ENCODE measurements at regions not wholly inside any gene's neighbourhood (a gene's known extent, or its start where the extent isn't known, plus 50 kb on each side); places are given as distances from the start of the nearest gene placed in this dataset.

DNA sequence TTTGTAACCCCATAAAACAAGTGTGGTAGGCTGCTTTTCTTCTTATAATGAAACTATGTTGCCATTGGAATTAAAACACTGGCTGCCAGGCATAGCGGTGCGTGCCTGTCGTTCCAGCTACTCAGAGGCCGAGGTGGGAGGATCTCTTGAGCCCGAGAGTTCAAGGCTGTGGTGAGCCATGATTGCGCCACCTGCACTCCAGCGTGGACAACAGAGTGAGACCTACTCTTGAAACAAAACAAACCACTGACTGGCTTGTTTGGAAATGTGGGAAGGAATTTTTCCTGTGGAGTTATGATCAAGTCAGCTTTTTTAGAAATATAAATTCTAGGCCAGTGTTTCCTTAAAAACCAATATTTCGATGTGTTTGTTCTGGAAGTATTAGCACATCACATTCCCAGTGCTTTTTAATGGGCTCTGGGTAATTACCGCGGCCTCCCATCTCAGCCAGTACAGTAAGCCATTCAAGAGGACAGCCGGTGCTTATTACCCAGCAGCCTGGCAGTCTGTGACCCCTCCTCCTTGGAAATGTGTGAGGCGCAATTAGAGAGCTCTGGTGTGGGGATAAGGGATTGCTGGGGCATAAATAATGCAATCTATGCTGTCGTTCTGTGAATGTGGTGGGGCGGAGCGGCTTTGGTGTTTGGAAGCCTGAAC is 58.3 kb upstream of the TRAK1 start:
- peak; percentile 79 to 95 for DNase-seq (ENCODE audit: low spot score in 2 of 2)
- H3K4me3 ChIP-seq (ENCODE audit: low read depth, poor library complexity, severe bottlenecking) = no peak overlapping the region
- WGBS, 2 donors = 52 to 55% methylated on average over 15 of the region's 15 CpGs
- intact Hi-C loops (cut with DNase I; ENCODE audit: low total_unique reads) = no loop called here
- no peak for TF ChIP-seq POLR2A (IDR thresholded peaks at IDR 0.05)
- TF ChIP-seq, protein P1, sequence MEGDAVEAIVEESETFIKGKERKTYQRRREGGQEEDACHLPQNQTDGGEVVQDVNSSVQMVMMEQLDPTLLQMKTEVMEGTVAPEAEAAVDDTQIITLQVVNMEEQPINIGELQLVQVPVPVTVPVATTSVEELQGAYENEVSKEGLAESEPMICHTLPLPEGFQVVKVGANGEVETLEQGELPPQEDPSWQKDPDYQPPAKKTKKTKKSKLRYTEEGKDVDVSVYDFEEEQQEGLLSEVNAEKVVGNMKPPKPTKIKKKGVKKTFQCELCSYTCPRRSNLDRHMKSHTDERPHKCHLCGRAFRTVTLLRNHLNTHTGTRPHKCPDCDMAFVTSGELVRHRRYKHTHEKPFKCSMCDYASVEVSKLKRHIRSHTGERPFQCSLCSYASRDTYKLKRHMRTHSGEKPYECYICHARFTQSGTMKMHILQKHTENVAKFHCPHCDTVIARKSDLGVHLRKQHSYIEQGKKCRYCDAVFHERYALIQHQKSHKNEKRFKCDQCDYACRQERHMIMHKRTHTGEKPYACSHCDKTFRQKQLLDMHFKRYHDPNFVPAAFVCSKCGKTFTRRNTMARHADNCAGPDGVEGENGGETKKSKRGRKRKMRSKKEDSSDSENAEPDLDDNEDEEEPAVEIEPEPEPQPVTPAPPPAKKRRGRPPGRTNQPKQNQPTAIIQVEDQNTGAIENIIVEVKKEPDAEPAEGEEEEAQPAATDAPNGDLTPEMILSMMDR (IDR thresholded peaks at IDR 0.05) = no peak

DNA sequence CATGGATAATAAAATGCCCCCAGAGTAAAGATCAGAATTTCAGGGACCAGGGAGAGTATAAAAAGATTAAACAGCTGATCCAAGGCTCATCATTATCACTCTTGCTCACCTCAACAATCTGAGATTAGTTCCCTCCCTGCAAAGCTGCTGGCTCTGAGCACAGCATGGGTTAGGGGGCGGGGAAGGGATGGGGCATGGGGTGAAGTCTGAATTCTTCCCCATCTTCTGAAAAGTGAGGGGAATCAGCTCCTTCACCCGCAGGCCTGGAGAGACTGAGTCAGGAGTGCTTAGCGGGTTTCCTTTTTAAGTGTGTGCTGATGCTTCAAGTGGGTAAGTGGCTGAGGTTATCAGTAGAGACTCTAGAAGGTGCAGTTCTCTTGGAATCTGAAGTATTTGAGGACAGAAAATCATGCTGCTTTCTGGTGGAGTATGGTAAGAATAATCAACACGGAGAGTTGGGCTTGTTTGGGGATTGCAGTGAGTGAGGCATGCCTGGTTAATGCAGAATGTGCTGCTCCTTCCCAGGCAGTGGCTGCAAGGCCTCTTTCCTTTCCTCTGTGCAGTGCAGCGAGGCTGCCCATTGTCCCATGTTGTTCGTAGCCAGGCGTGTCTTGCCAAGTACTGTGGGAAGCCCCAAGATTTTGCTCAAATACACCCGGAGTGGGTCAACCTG is 59.2 kb upstream of the TRAK1 start:
- WGBS, 2 donors = 36 to 44% methylated on average over 8 of the region's 8 CpGs
- peak in 1 of 2 donors; percentile 83 for DNase-seq (ENCODE audit: low spot score in 2 of 2)
- intact Hi-C loops (cut with DNase I; ENCODE audit: low total_unique reads) = no loop called here
- TF ChIP-seq, protein P1 (IDR thresholded peaks at IDR 0.05) = no peak
- no peak for TF ChIP-seq POLR2A (IDR thresholded peaks at IDR 0.05)
- H3K4me3 ChIP-seq (ENCODE audit: low read depth, poor library complexity, severe bottlenecking) = no peak overlapping the region

DNA sequence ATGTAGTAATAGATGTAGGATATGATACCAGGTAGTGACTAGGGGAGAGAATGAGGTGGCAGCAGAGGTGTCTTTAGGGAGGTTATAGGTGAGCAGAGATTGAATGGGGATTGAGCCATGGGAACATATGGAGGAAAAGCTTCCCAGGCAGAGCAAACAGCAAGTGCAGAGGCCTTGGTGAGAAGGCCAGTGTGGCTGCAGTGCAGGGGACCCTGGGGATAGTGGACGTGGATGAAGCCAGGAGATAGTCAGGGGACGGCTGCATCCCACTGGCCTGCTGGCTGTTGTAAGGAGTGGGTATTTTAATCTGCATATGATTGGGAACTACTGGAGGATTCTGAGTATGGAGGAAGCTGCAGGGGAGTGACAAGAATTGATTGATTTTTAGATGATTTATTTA is 62.7 kb upstream of the TRAK1 start:
- peak in 1 of 2 donors; percentile 42 for DNase-seq (ENCODE audit: low spot score in 2 of 2)
- no peak overlapping the region for H3K4me3 ChIP-seq (ENCODE audit: low read depth, poor library complexity, severe bottlenecking)
- intact Hi-C loops (cut with DNase I; ENCODE audit: low total_unique reads) = no loop called here
- TF ChIP-seq, protein P1 (IDR thresholded peaks at IDR 0.05) = no peak
- no peak for TF ChIP-seq POLR2A (IDR thresholded peaks at IDR 0.05)
- WGBS, 2 donors = 89 to 93% methylated on average over 2 of the region's 2 CpGs

DNA sequence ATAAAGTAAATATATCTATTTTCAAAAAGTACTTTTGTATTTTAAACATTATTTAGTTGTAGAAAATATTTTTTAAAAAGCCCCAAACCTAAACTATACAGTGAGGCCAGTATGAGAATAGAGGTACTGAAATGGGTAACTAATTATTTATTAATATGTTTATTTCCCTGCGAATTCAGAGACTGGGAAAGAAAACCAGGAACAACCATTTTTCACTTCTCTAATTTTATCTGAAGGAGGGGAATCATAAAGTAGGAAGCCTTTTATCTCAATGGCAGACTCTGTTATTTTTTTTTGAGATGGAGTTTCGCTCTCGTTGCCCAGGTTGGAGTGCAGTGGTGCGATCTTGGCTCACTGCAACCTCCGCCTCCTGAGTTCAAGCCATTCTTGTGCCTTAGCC is 63.6 kb upstream of the TRAK1 start:
- WGBS, 2 donors = 94 to 96% methylated on average over 5 of the region's 5 CpGs
- no peak for DNase-seq (ENCODE audit: low spot score in 2 of 2)
- no peak overlapping the region for H3K4me3 ChIP-seq (ENCODE audit: low read depth, poor library complexity, severe bottlenecking)
- intact Hi-C loops (cut with DNase I; ENCODE audit: low total_unique reads) = no loop called here
- TF ChIP-seq, protein P1 (IDR thresholded peaks at IDR 0.05) = no peak
- TF ChIP-seq POLR2A (IDR thresholded peaks at IDR 0.05) = no peak

DNA sequence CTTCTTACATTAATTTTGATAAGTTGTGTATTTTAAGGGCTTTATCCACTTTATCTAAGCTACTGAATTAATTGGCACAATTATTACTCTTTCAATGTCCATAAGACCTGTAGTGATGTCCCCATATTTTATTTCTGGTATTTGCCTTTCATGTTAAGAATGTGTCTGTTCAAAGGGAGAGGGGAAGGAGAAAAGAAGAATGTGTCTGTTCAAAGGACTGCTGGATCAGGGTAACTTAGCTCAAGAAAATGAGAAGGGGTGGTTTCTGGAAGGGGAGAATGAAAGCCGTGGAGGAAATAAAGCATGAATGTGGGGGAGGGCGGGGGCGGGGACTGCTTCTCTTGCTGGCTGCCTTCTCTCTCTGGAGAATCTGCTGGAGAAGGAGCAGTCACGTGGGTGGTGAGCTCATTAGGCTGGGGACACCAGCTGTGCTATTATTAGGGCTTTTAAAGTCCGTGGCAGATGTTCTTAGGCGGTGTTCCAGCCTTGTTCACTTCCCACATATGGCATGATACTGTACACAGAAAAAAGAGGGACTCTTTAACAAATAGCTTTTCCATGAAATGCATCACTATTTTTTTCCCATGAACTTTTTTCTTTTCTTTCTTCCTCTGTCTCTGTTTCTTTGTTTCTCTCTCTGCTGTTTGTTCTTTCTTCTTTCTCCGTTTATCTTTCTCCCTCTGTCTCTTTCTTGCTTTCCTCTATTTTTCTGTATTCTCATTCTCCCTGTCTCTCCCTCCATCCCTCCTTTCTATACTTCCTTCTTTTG is 63.7 kb upstream of the ULK4 start:
- no peak overlapping the region for H3K4me3 ChIP-seq (ENCODE audit: low read depth, poor library complexity, severe bottlenecking)
- peak; percentile 96 to 98 for DNase-seq (ENCODE audit: low spot score in 2 of 2)
- no peak for TF ChIP-seq POLR2A (IDR thresholded peaks at IDR 0.05)
- TF ChIP-seq, protein P1 (IDR thresholded peaks at IDR 0.05) = no peak
- intact Hi-C loops (cut with DNase I; ENCODE audit: low total_unique reads) = no loop called here
- 2 to 8% methylated on average over 7 of the region's 7 CpGs for WGBS, 2 donors
